ENCODE measurements at regions not wholly inside any gene's neighbourhood (a gene's known extent, or its start where the extent isn't known, plus 50 kb on each side); places are given as distances from the start of the nearest gene placed in this dataset.
"Not testable (repeated sequence)": the region's sequence is repeated elsewhere in the genome, so short reads cannot be mapped to it uniquely, and the experiment has no call there.

- no peak for TF ChIP-seq CTCF (conservative IDR thresholded peaks at IDR 0.05; ENCODE audit: low read length)
- H3K4me3 ChIP-seq (ENCODE audit: low read length) = no peak overlapping the region
- no peak for DNase-seq (ENCODE audit: low read depth)
Observed at GRCh38 chr12:131366261-131366871, 344.5 kb upstream of the SFSWAP start.

- H3K4me3 ChIP-seq (ENCODE audit: low read length); DNase-seq (ENCODE audit: low read depth): not testable (repeated sequence)
Observed at GRCh38 chr12:131367067-131367982, 343.6 kb upstream of the SFSWAP start.

GRCh38 chr12:131367983-131368667 lies 342.8 kb upstream of the SFSWAP start:
- no peak for DNase-seq (ENCODE audit: low read depth)
- TF ChIP-seq CTCF (conservative IDR thresholded peaks at IDR 0.05; ENCODE audit: low read length) = no peak
- no peak overlapping the region for H3K4me3 ChIP-seq (ENCODE audit: low read length)

- H3K4me3 ChIP-seq (ENCODE audit: low read length) = no peak overlapping the region
- no peak for TF ChIP-seq CTCF (conservative IDR thresholded peaks at IDR 0.05; ENCODE audit: low read length)
- no peak for DNase-seq (ENCODE audit: low read depth)
Observed at GRCh38 chr12:131368668-131369071, 342.2 kb upstream of the SFSWAP start.

GRCh38 chr12:131369094-131369845 lies 341.6 kb upstream of the SFSWAP start:
- no peak overlapping the region for H3K4me3 ChIP-seq (ENCODE audit: low read length)
- TF ChIP-seq CTCF (conservative IDR thresholded peaks at IDR 0.05; ENCODE audit: low read length) = no peak
- no peak for DNase-seq (ENCODE audit: low read depth)

- TF ChIP-seq CTCF (conservative IDR thresholded peaks at IDR 0.05; ENCODE audit: low read length) = no peak
- DNase-seq (ENCODE audit: low read depth) = no peak
- H3K4me3 ChIP-seq (ENCODE audit: low read length) = no peak overlapping the region
Observed at GRCh38 chr12:131370321-131370720, 340.6 kb upstream of the SFSWAP start.

GRCh38 chr12:131370791-131371347 lies 340.0 kb upstream of the SFSWAP start:
- TF ChIP-seq CTCF (conservative IDR thresholded peaks at IDR 0.05; ENCODE audit: low read length) = no peak
- DNase-seq (ENCODE audit: low read depth) = no peak
- no peak overlapping the region for H3K4me3 ChIP-seq (ENCODE audit: low read length)

All from AG10803 (cell line).